IMR-90 (cell line): ENCODE measurements at regions not wholly inside any gene's neighbourhood (a gene's known extent, or its start where the extent isn't known, plus 50 kb on each side); places are given as distances from the start of the nearest gene placed in this dataset.

ENCODE experiments used
- BHLHE40 ChIP-seq: fragments of 150-350 bp; IDR thresholded peaks from 2 replicates; pipeline ENCODE4 v1.6.1; 2016; ENCODE audit warnings: mild to moderate bottlenecking, low read depth, low read length
- CHD1 ChIP-seq: IDR thresholded peaks from 2 replicates; pipeline ENCODE4 v1.6.1; 2012; ENCODE audit warnings: low read depth, low read length, improper control_type of control experiment
- CTCF ChIP-seq: conservative IDR thresholded peaks from 2 replicates; pipeline ENCODE4 v1.5.1; 2012; ENCODE audit warnings: mild to moderate bottlenecking, low read depth, low read length, improper control_type of control experiment
- ELK1 ChIP-seq: fragments of 150-350 bp; IDR thresholded peaks from 2 replicates; pipeline ENCODE4 v1.6.1; 2016; ENCODE audit warnings: low read depth, mild to moderate bottlenecking, low read length, moderate library complexity, borderline replicate concordance
- FOS ChIP-seq: fragments of 150-350 bp; IDR thresholded peaks from 2 replicates; pipeline ENCODE4 v1.6.1; 2016; ENCODE audit warnings: low read depth, low read length
- MAZ ChIP-seq: IDR thresholded peaks from 2 replicates; pipeline ENCODE4 v1.6.1; 2012; ENCODE audit warnings: low read depth, mild to moderate bottlenecking, low read length, improper control_type of control experiment, moderate library complexity, borderline replicate concordance
- MXI1 ChIP-seq: IDR thresholded peaks from 2 replicates; pipeline ENCODE4 v1.6.1; 2012; ENCODE audit warnings: low read depth, mild to moderate bottlenecking, low read length, moderate library complexity, borderline replicate concordance
- POLR2A ChIP-seq: IDR thresholded peaks from 2 replicates; pipeline ENCODE4 v1.6.1; 2012; ENCODE audit warnings: mild to moderate bottlenecking, low read depth, low read length
- RAD21 ChIP-seq: IDR thresholded peaks from 2 replicates; pipeline ENCODE4 v1.6.1; 2012; ENCODE audit warnings: low read length, improper control_type of control experiment
- RCOR1 ChIP-seq: IDR thresholded peaks from 2 replicates; pipeline ENCODE4 v1.6.1; 2012; ENCODE audit warnings: mild to moderate bottlenecking, low read length, improper control_type of control experiment; ENCODE audit not compliant: insufficient replicate concordance
- SMC3 ChIP-seq: fragments of 150-350 bp; IDR thresholded peaks from 2 replicates; pipeline ENCODE4 v1.6.1; 2016; ENCODE audit warnings: low read depth, mild to moderate bottlenecking, antibody characterized with exemption, low read length, moderate library complexity
- USF2 ChIP-seq: fragments of 150-350 bp; IDR thresholded peaks from 2 replicates; pipeline ENCODE4 v1.6.1; 2017; ENCODE audit warnings: mild to moderate bottlenecking, antibody characterized with exemption, low read length, low read depth

GRCh38 chr6:170048615-170049256, 242.1 kb downstream of the DLL1 start:
- TF ChIP-seq FOS = no peak
- TF ChIP-seq CTCF = no peak
- no peak for TF ChIP-seq MXI1
- no peak for TF ChIP-seq POLR2A
- no peak for TF ChIP-seq SMC3
- TF ChIP-seq RAD21 = no peak
- no peak for TF ChIP-seq ELK1
- no peak for TF ChIP-seq RCOR1
- TF ChIP-seq CHD1 = no peak
- TF ChIP-seq USF2 = no peak
- TF ChIP-seq BHLHE40 = no peak
- TF ChIP-seq MAZ = no peak
